Gastrocnemius medialis (tissue), 4 donors: ENCODE measurements at regions not wholly inside any gene's neighbourhood (a gene's known extent, or its start where the extent isn't known, plus 50 kb on each side); places are given as distances from the start of the nearest gene placed in this dataset.

ENCODE experiments used
- CTCF ChIP-seq, 5 experiments: fragments of 450-650 bp in 3 of 5; fragments of 200-600 bp in 2 of 5; sonication (generic) in 2 of 5; IDR thresholded peaks in 4 of 5; conservative IDR thresholded peaks in 1 of 5; 1 replicate in 4 of 5; 2 replicates in 1 of 5; pipeline ENCODE4 v1.5.1; 2016 to 2019; ENCODE audit warnings: antibody characterized with exemption in 5 of 5, mild to moderate bottlenecking in 3 of 5, moderate library complexity in 3 of 5
- POLR2A ChIP-seq, 2 donors: fragments of 450-650 bp; IDR thresholded peaks; one replicate each; pipeline ENCODE4 v1.6.1; 2017; ENCODE audit warnings: antibody characterized with exemption in 2 of 2, mild to moderate bottlenecking in 2 of 2, moderate library complexity in 2 of 2

- TF ChIP-seq CTCF (IDR thresholded peaks at IDR 0.05 in 4 of 5, conservative IDR thresholded peaks at IDR 0.05 in 1 of 5) (no peak), POLR2A (IDR thresholded peaks at IDR 0.05) (no peak)
These were observed 95.4 kb upstream of the SLCO6A1 start for GRCh38 chr5:102594192-102594591.
